ENCODE measurements at regions not wholly inside any gene's neighbourhood (a gene's known extent, or its start where the extent isn't known, plus 50 kb on each side); places are given as distances from the start of the nearest gene placed in this dataset.
"Not testable (repeated sequence)": the region's sequence is repeated elsewhere in the genome, so short reads cannot be mapped to it uniquely, and the experiment has no call there.

DNA sequence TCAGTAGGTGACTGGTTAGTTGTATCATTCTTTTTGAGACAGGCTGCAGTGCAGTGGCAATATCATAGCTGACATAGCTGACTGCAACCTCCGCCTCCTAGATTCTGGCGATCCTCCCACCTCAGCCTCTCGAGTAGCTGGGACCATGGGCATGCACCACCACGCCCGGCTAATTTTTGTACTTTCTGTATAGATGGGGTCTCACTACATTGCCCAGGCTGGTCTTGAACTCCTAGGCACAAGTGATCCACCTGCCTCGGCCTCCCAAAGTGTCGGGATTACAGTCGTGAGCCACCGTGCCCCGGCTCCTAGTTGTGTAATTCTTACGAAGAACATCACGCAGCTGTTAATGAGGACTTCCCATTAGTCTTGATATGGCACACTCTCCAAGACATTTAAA is 123.4 kb upstream of the VKORC1L1 start:
- no peak for DNase-seq

GRCh38 chr7:65750511-65751344 is 122.1 kb upstream of the VKORC1L1 start:
- peak; percentile 90 for DNase-seq

DNA sequence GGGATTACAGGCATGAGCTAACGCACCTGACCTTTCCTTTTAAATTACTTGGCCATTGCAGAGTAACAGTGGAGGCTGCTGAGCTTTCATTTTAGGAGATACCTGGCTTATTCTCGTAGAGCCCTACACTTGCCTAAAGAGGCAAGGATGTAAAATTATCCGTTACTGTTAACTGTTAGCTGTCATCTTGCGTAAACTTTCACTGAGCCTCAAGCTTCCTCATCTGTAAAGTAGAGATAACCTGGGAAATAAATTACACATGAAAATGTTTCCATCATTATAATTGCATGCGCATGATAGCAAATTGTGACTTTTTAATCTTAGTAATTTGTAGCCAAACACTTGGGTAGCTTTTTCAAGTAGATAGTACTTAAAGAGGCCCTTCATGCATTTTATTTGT is 118.8 kb upstream of the VKORC1L1 start:
- not testable (repeated sequence) for DNase-seq

DNA sequence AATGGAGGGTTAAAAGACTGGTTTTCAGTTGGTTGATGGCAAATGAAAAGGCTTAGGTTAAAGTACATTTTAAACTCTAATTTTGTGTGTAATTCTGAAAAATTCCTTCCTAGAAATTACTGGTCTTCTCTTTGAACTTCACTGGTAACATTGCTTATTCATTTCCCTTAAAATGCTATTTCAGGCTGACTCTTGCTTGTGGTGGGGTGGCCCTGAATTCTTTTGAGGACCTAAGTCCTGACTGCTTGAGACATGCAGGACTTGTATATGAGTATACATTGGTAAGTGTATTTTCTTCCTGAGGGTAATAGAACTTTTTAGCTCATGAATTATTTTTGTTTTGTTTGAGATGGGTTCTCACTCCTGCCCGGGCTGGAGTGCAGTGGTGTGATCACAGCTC is 113.9 kb upstream of the VKORC1L1 start:
- not testable (repeated sequence) for DNase-seq

GRCh38 chr7:65762712-65763111 is 110.2 kb upstream of the VKORC1L1 start:
- DNase-seq = not testable (repeated sequence)

DNA sequence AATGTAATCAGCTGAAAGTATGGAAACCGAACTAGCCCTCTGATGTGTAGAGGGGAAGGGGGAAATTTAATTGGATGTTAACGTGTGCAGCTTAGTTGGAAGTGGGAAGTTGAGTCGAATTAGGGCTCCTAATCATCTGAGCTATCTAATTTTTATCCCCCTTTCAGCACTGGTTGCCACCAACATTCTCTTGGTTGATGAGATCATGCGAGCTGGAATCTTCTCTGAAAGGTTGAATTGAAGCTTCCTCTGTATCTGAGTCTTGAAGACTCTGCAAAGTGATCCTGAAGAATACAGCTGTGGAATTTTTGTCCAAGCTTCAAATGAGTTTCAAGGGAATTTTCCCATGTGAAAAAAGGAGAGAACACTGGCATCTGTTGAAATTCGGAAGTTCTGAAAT is 109.8 kb upstream of the VKORC1L1 start:
- DNase-seq = not testable (repeated sequence)

- peak; percentile 97 for DNase-seq
These were observed 102.2 kb upstream of the VKORC1L1 start for GRCh38 chr7:65770473-65771225.

GRCh38 chr7:65771226-65771569 is 101.7 kb upstream of the VKORC1L1 start:
- not testable (repeated sequence) for DNase-seq

DNA sequence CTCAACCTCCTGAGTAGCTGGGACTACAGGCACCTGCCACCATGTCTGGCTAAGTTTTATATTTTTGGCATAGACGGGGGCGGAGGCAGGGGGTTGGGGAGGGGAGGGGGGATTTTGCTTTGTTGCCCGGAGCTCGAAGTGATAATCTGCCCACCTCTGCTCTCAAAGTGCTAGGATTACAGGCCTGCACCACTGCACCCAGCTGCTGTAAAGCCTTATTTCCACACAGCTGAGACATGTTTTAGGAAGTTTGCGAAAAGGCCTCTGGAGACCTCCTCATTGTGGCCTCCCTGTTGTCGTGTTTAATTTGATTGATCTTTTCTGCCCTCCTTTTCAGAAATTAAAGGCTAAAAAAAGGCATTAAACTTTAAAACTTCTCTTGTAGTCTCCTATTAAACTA is 96.2 kb upstream of the VKORC1L1 start:
- DNase-seq = not testable (repeated sequence)

DNA sequence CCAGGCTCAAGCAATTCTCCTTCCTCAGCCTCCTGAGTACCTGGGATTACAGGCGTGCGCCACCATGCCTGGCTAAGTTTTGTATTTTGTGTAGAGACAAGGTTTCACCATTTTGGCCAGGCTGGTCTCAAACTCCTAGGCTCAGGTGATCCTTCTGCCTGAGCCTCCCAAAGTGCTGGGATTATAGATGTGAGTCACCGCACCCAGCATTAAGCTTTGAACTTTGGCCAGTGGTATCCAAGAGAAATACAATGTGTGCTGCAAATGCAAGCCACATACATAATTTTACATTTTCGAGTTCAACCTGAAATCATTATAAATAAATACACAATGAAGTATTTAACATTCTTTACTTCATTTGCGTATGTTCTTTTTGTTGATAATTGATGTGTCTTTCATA is 82.9 kb upstream of the VKORC1L1 start:
- DNase-seq = not testable (repeated sequence)

- DNase-seq = not testable (repeated sequence)
These were observed 81.1 kb upstream of the VKORC1L1 start for GRCh38 chr7:65791788-65792187.

- not testable (repeated sequence) for DNase-seq
These were observed 80.1 kb upstream of the VKORC1L1 start for GRCh38 chr7:65792726-65793125.

GRCh38 chr7:65794671-65795391 is 78.0 kb upstream of the VKORC1L1 start:
- not testable (repeated sequence) for DNase-seq

DNA sequence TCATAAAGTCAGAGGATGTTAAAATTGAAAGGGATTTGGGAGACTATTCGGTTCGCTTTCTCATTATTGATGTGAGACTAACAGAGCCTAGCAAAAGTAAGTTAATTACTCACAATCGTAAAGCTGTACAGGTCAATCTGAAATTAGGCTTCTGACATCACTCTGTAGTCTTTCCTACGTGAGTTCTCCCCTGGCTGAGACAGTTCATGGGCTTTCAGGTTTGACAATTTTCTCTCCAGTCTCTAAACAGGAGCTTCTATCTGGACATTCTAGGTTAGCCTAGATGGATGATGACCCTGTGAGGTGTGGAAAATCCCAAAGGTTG is 77.5 kb upstream of the VKORC1L1 start:
- DNase-seq = not testable (repeated sequence)

GRCh38 chr7:65796205-65796604 is 76.7 kb upstream of the VKORC1L1 start:
- no peak for DNase-seq

- not testable (repeated sequence) for DNase-seq
These were observed 75.8 kb upstream of the VKORC1L1 start for GRCh38 chr7:65797086-65797485.

DNA sequence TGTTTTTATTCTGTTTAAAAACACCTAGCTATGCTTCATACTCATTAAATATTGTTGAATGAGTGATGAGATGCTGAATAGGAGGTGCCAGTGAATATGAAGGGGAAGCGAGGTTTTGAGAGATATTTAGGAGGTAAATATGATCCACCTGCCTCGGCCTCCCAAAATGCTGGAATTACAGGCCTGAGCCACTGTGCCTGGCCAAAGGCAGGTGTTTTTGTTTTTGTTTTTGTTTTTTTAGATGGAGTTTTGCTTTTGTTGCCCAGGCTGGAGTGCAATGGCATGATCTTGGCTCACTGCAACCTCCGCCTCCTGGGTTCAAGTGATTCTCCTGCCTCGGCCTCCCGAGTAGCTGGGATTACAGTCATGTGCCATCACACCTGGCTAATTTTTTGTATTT is 75.3 kb upstream of the VKORC1L1 start:
- not testable (repeated sequence) for DNase-seq

DNA sequence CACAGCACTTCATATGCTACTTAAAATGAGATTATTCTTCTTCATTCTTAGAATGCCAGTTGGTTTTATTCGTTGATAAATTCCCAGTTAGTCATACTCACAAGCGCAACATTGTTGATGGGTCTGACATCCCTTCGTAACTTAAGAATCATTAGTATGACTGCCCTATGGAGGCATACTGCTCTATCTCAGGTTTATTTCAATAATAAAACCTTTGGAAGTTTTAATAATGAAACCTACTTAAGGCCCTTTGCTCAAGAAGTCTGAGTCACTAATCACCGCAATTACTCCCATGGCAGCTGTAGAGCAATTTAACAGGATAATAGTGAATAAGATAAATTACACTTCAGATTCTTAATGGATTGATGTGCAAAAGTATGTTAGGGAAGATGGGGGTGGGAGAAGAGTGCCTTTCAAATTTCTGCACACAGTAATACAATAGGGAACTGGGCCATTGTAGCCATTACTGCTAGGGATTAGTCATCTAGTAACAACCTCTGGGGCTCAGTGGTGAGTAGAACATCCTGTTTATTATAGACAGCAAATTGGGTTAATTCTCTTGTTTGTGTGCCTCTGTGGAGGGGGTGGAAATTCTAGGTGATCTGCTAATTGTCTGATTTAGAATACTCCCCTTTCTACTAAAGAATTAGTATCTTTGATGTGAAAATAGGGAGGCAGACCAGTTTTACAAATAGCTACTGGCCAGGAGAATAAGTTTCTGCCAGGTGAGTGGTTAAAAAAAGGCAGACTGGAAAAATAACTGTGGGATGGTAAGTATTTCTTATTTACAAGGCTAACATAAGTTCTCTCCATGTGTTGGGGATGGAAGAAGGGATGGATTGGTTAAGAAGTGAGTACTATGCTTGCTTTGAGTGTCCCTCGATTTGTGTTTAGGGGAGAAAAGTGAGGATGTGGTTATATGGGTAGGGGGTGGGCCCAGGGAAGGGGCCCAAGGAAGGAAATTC is 74.5 kb upstream of the VKORC1L1 start:
- DNase-seq = no peak

GRCh38 chr7:65800191-65800590 is 72.7 kb upstream of the VKORC1L1 start:
- DNase-seq = not testable (repeated sequence)

GRCh38 chr7:65800890-65801341 is 72.0 kb upstream of the VKORC1L1 start:
- DNase-seq = no peak

GRCh38 chr7:65804887-65805286 is 68.0 kb upstream of the VKORC1L1 start:
- DNase-seq = no peak

GRCh38 chr7:65807067-65807466 is 65.8 kb upstream of the VKORC1L1 start:
- DNase-seq = not testable (repeated sequence)
